Astrocyte of the cerebellum (primary cell): ENCODE measurements at regions not wholly inside any gene's neighbourhood (a gene's known extent, or its start where the extent isn't known, plus 50 kb on each side); places are given as distances from the start of the nearest gene placed in this dataset.

Experiments
- DNase-seq: peaks from one replicate; pipeline ENCODE4 v3.0.0-alpha.2; 2011; ENCODE audit warnings: low read depth
- H3K4me3 ChIP-seq: 2 replicates; pipeline ENCODE4 v1.5.1; 2011; ENCODE audit warnings: mild to moderate bottlenecking, low read depth, low read length, moderate library complexity
- CTCF ChIP-seq: IDR thresholded peaks from 2 replicates; pipeline ENCODE4 v1.5.1; 2012; ENCODE audit warnings: low read length, low read depth, moderate library complexity, mild to moderate bottlenecking; ENCODE audit errors: missing control alignments
- in situ Hi-C: cut with HindIII; loops from 2 replicates; pipeline ENCODE4 v1.10.0; 2017; ENCODE audit warnings: low sequenced_read_pairs

GRCh38 chr9:2928411-2928810 lies 84.5 kb upstream of the PUM3 start:
- no peak overlapping the region for H3K4me3 ChIP-seq
- no peak for TF ChIP-seq CTCF
- in situ Hi-C loops = no loop called here
- DNase-seq = no peak

GRCh38 chr9:2925016-2925415 lies 81.1 kb upstream of the PUM3 start:
- H3K4me3 ChIP-seq = no peak overlapping the region
- DNase-seq = no peak
- in situ Hi-C loops = no loop called here
- no peak for TF ChIP-seq CTCF

GRCh38 chr9:2924380-2924768 lies 80.5 kb upstream of the PUM3 start:
- H3K4me3 ChIP-seq = no peak overlapping the region
- in situ Hi-C loops = no loop called here
- TF ChIP-seq CTCF = no peak
- DNase-seq = no peak

- no peak overlapping the region for H3K4me3 ChIP-seq
- in situ Hi-C loops = no loop called here
- DNase-seq = no peak
- TF ChIP-seq CTCF = no peak
These were observed 80.0 kb upstream of the PUM3 start for GRCh38 chr9:2923766-2924379.

GRCh38 chr9:2919347-2919746 lies 75.5 kb upstream of the PUM3 start:
- peak; percentile 37 for DNase-seq
- H3K4me3 ChIP-seq = no peak overlapping the region
- in situ Hi-C loops = no loop called here
- no peak for TF ChIP-seq CTCF

- in situ Hi-C loops = no loop called here
- no peak for TF ChIP-seq CTCF
These were observed 72.6 kb upstream of the PUM3 start for GRCh38 chr9:2916382-2916985.

GRCh38 chr9:2913026-2913425 lies 69.1 kb upstream of the PUM3 start:
- TF ChIP-seq CTCF = no peak
- in situ Hi-C loops = no loop called here
- DNase-seq = no peak
- no peak overlapping the region for H3K4me3 ChIP-seq

More at GRCh38 chr9:2916382-2916985, 72.6 kb upstream of the PUM3 start:
- no peak for DNase-seq
- H3K4me3 ChIP-seq = no peak overlapping the region
